ENCODE measurements at regions not wholly inside any gene's neighbourhood (a gene's known extent, or its start where the extent isn't known, plus 50 kb on each side); places are given as distances from the start of the nearest gene placed in this dataset.

DNA sequence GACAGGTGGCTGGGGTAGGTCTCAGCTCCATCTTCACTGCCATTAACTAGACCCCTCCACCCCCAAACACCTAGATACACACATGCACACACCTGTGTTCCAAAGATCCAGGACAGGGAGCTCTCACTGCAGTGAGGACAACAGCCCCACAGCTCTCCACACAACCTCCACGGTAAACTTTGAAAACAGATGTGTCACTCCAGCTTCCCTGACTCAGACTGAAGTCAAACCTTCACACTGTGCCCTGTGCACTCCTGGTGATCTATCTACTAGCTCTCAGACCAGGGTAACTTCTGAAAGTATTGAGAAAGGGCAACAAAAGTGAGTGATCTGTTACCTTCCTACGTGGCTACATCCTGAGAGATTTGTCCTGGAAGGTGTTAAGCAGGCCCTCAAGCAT, 519.8 kb downstream of the XPNPEP1 start:
- Histone ChIP-seq H3K36me3 (ENCODE audit: control insufficient read depth in 2 of 2, insufficient read depth in 2 of 2, low read length in 1 of 2) (no peaks in the 10 kb centered on the region), H3K27ac (ENCODE audit: low read depth in 1 of 2, low read length in 1 of 2) (no peak overlapping the region), H3K4me1 (ENCODE audit: control insufficient read depth in 2 of 2, insufficient read depth in 2 of 2, low read length in 2 of 2) (no peaks in the 10 kb centered on the region), H3K4me3 (ENCODE audit: low read length in 2 of 2) (no peak overlapping the region), H3K27me3 (ENCODE audit: control insufficient read depth in 2 of 2, insufficient read depth in 1 of 2, low read length in 1 of 2) (no peaks in the 10 kb centered on the region), H3K9me3 (ENCODE audit: control insufficient read depth in 2 of 2, insufficient read depth in 1 of 2, low read length in 1 of 2) (no peaks in the 10 kb centered on the region)
- WGBS, result 71% methylated on average over 2 of the region's 2 CpGs
- no peak for DNase-seq (ENCODE audit: low read depth in 6 of 9, low spot score in 9 of 9)

DNA sequence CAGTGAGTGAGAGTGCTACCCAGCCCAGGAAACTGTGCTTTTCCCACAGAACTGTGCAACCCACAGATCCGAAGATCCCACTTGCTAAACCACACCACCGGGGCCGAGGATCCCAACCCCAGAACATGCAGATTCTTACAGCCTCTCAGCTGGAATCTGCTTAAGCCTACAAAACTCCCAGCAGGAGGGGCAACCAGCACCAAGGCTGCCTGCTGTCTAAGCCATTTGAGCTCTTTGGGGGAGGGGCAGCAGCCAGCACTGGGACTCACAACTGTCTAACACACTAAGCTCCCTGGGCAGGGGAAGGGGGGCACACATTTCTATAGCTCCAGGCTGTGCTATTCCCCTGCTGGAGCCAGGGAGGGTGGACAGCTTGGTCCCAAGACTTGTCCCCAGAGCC, 529.9 kb downstream of the XPNPEP1 start:
- DNase-seq (ENCODE audit: low read depth in 6 of 9, low spot score in 9 of 9), result no peak
- no peaks in the 10 kb centered on the region for H3K4me1 ChIP-seq (ENCODE audit: control insufficient read depth in 2 of 2, insufficient read depth in 2 of 2, low read length in 2 of 2)
- H3K4me3 ChIP-seq (ENCODE audit: low read length in 2 of 2), result no peak overlapping the region
- no peaks in the 10 kb centered on the region for H3K9me3 ChIP-seq (ENCODE audit: control insufficient read depth in 2 of 2, insufficient read depth in 1 of 2, low read length in 1 of 2)
- H3K27ac ChIP-seq (ENCODE audit: low read depth in 1 of 2, low read length in 1 of 2), result no peak overlapping the region
- H3K36me3 ChIP-seq (ENCODE audit: control insufficient read depth in 2 of 2, insufficient read depth in 2 of 2, low read length in 1 of 2), result no peaks in the 10 kb centered on the region
- WGBS, result 37% methylated on average over 3 of the region's 3 CpGs
- H3K27me3 ChIP-seq (ENCODE audit: control insufficient read depth in 2 of 2, insufficient read depth in 1 of 2, low read length in 1 of 2), result no peaks in the 10 kb centered on the region

DNA sequence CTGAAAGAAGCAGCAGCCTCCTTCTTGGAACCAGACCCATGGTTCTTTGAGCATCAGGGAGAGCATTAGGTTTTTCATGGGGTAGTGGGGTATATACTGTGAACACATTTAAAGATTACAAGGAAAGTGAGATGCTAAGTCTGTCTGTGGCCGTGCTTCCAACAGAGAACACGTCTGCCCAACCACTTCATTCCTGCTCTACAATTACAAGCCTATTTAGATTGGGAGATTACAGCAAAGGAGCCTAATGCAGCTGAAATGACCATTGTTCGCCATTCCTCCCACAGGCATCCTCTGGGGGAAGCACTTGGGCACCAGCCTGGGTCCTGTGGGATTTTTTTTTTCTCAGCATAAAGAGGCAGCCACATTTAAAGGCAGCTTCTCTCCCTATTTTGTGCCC, 536.4 kb downstream of the XPNPEP1 start:
- Histone ChIP-seq H3K4me3 (ENCODE audit: low read length in 2 of 2) (no peak overlapping the region), H3K36me3 (ENCODE audit: control insufficient read depth in 2 of 2, insufficient read depth in 2 of 2, low read length in 1 of 2) (no peaks in the 10 kb centered on the region), H3K4me1 (ENCODE audit: control insufficient read depth in 2 of 2, insufficient read depth in 2 of 2, low read length in 2 of 2) (no peaks in the 10 kb centered on the region), H3K9me3 (ENCODE audit: control insufficient read depth in 2 of 2, insufficient read depth in 1 of 2, low read length in 1 of 2) (no peaks in the 10 kb centered on the region), H3K27me3 (ENCODE audit: control insufficient read depth in 2 of 2, insufficient read depth in 1 of 2, low read length in 1 of 2) (no peaks in the 10 kb centered on the region), H3K27ac (ENCODE audit: low read depth in 1 of 2, low read length in 1 of 2) (no peak overlapping the region)
- WGBS, result 55% methylated on average over 3 of the region's 3 CpGs
- no peak for DNase-seq (ENCODE audit: low read depth in 6 of 9, low spot score in 9 of 9)

DNA sequence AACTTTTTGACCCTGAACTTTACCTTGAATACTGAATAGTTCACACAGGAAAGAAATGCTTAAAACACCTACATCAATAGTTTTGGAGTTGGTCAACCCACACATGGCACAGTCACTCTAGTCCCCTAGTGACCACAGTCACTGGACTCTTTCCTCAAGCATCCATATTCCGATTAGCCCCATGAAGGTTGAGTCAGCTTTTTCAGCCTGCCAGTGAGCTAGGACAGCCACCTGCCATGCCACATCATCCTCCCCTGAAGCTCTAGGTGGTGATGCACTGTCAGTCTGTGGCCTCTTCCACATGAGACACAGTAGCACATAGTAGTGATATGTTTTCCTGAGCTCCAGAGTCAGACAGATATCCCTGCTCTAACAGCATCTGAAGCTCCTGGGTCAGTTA, 537.2 kb downstream of the XPNPEP1 start:
- Histone ChIP-seq H3K4me1 (ENCODE audit: control insufficient read depth in 2 of 2, insufficient read depth in 2 of 2, low read length in 2 of 2) (no peaks in the 10 kb centered on the region), H3K27ac (ENCODE audit: low read depth in 1 of 2, low read length in 1 of 2) (no peak overlapping the region), H3K9me3 (ENCODE audit: control insufficient read depth in 2 of 2, insufficient read depth in 1 of 2, low read length in 1 of 2) (no peaks in the 10 kb centered on the region), H3K4me3 (ENCODE audit: low read length in 2 of 2) (no peak overlapping the region), H3K36me3 (ENCODE audit: control insufficient read depth in 2 of 2, insufficient read depth in 2 of 2, low read length in 1 of 2) (no peaks in the 10 kb centered on the region), H3K27me3 (ENCODE audit: control insufficient read depth in 2 of 2, insufficient read depth in 1 of 2, low read length in 1 of 2) (no peaks in the 10 kb centered on the region)
- DNase-seq (ENCODE audit: low read depth in 6 of 9, low spot score in 9 of 9), result no peak
- WGBS, result 89% methylated on average over 1 of the region's 1 CpG

DNA sequence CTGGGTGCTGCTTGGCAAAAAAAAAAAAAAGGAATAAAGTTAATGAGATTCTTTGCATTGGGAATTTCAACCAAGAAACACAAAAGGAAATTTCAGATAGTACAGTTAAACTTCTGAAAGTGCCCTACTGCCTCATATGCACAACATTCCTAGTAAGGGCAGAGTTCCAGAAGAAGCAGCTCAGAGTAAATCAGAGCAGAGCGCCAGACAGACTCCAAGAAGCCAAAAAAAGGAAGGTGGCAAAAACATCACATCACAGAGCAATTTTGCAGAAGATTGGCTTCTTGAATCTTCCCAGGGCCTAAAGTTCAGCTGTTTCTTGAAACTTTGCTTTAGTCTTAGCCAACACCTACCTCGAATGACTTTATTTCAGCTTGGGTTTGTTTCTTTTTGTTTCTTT, 544.1 kb downstream of the XPNPEP1 start:
- DNase-seq (ENCODE audit: low read depth in 6 of 9, low spot score in 9 of 9), result no peak
- 96% methylated on average over 2 of the region's 2 CpGs for WGBS
- no peaks in the 10 kb centered on the region for H3K27me3 ChIP-seq (ENCODE audit: control insufficient read depth in 2 of 2, insufficient read depth in 1 of 2, low read length in 1 of 2)
- no peak overlapping the region for H3K4me3 ChIP-seq (ENCODE audit: low read length in 2 of 2)
- no peaks in the 10 kb centered on the region for H3K9me3 ChIP-seq (ENCODE audit: control insufficient read depth in 2 of 2, insufficient read depth in 1 of 2, low read length in 1 of 2)
- no peaks in the 10 kb centered on the region for H3K36me3 ChIP-seq (ENCODE audit: control insufficient read depth in 2 of 2, insufficient read depth in 2 of 2, low read length in 1 of 2)
- no peak overlapping the region for H3K27ac ChIP-seq (ENCODE audit: low read depth in 1 of 2, low read length in 1 of 2)
- no peaks in the 10 kb centered on the region for H3K4me1 ChIP-seq (ENCODE audit: control insufficient read depth in 2 of 2, insufficient read depth in 2 of 2, low read length in 2 of 2)

DNA sequence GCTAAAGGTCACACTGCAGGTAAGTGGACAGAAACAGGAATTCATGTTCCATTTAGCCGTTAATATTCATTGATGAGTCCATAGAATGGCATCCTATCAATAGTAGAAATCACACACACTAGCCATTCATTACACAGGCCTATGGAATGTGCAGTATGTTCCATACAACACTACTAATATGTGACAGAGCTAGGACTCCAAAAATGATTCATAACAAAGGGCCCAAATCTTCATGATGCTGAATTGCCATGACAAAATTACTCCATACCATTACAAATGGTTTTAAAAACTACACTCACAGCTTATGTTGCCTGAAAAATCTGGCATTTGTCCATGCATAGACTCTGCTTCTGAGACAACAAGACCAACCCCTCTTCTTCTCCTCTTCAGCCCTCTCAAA, 549.1 kb downstream of the XPNPEP1 start:
- no peaks in the 10 kb centered on the region for H3K4me1 ChIP-seq (ENCODE audit: control insufficient read depth in 2 of 2, insufficient read depth in 2 of 2, low read length in 2 of 2)
- H3K4me3 ChIP-seq (ENCODE audit: low read length in 2 of 2), result no peak overlapping the region
- H3K9me3 ChIP-seq (ENCODE audit: control insufficient read depth in 2 of 2, insufficient read depth in 1 of 2, low read length in 1 of 2), result no peaks in the 10 kb centered on the region
- no peak overlapping the region for H3K27ac ChIP-seq (ENCODE audit: low read depth in 1 of 2, low read length in 1 of 2)
- H3K36me3 ChIP-seq (ENCODE audit: control insufficient read depth in 2 of 2, insufficient read depth in 2 of 2, low read length in 1 of 2), result no peaks in the 10 kb centered on the region
- WGBS, result 89% methylated on average over 1 of the region's 1 CpG
- no peaks in the 10 kb centered on the region for H3K27me3 ChIP-seq (ENCODE audit: control insufficient read depth in 2 of 2, insufficient read depth in 1 of 2, low read length in 1 of 2)
- DNase-seq (ENCODE audit: low read depth in 6 of 9, low spot score in 9 of 9), result no peak

DNA sequence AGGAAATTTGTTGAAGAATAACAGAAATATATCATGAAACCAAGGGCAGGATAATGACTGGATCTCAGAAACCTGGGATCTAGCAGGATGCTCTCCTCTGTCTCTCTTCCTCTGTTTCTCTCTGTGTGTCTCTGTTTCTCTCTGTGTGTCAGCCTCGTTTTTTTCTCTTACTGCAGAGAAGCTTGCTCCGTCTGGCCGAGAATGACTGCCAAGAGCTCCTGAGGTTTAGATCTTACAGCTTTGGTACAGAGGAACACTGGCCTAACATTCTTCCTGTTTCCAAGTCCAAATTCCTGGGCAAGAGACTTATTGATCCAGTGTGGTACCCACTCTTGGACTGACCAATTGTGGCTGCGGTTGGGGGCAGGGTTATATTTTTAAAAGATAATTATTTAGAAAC, 564.0 kb downstream of the XPNPEP1 start:
- Histone ChIP-seq H3K36me3 (ENCODE audit: control insufficient read depth in 2 of 2, insufficient read depth in 2 of 2, low read length in 1 of 2) (no peaks in the 10 kb centered on the region), H3K27me3 (ENCODE audit: control insufficient read depth in 2 of 2, insufficient read depth in 1 of 2, low read length in 1 of 2) (no peaks in the 10 kb centered on the region), H3K9me3 (ENCODE audit: control insufficient read depth in 2 of 2, insufficient read depth in 1 of 2, low read length in 1 of 2) (no peaks in the 10 kb centered on the region), H3K4me3 (ENCODE audit: low read length in 2 of 2) (no peak overlapping the region), H3K27ac (ENCODE audit: low read depth in 1 of 2, low read length in 1 of 2) (no peak overlapping the region), H3K4me1 (ENCODE audit: control insufficient read depth in 2 of 2, insufficient read depth in 2 of 2, low read length in 2 of 2) (no peaks in the 10 kb centered on the region)
- DNase-seq (ENCODE audit: low read depth in 6 of 9, low spot score in 9 of 9), result no peak
- WGBS, result 82% methylated on average over 4 of the region's 4 CpGs

DNA sequence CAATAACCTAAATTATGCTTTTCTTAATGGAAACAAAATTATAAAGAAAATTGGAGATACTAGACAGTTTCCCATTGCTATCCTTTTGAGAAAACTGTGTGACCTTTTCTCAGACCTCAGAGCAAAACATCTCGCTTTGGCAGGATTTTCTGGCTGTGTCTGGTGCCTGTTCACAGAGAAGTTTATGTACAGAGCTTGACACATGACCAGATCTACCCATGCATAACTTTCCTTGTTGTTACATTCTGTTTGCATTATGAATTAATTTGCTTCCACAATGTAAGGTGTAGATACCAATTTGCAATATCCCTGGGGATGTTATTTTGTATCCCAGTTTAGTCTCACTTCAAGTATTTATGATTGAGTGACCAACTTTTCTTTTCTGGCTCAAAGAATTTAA, 565.0 kb downstream of the XPNPEP1 start:
- no peak for DNase-seq (ENCODE audit: low read depth in 6 of 9, low spot score in 9 of 9)
- WGBS, result 77% methylated on average over 1 of the region's 1 CpG
- no peak overlapping the region for H3K4me3 ChIP-seq (ENCODE audit: low read length in 2 of 2)
- no peaks in the 10 kb centered on the region for H3K36me3 ChIP-seq (ENCODE audit: control insufficient read depth in 2 of 2, insufficient read depth in 2 of 2, low read length in 1 of 2)
- no peaks in the 10 kb centered on the region for H3K9me3 ChIP-seq (ENCODE audit: control insufficient read depth in 2 of 2, insufficient read depth in 1 of 2, low read length in 1 of 2)
- H3K27ac ChIP-seq (ENCODE audit: low read depth in 1 of 2, low read length in 1 of 2), result no peak overlapping the region
- no peaks in the 10 kb centered on the region for H3K27me3 ChIP-seq (ENCODE audit: control insufficient read depth in 2 of 2, insufficient read depth in 1 of 2, low read length in 1 of 2)
- H3K4me1 ChIP-seq (ENCODE audit: control insufficient read depth in 2 of 2, insufficient read depth in 2 of 2, low read length in 2 of 2), result no peaks in the 10 kb centered on the region

DNA sequence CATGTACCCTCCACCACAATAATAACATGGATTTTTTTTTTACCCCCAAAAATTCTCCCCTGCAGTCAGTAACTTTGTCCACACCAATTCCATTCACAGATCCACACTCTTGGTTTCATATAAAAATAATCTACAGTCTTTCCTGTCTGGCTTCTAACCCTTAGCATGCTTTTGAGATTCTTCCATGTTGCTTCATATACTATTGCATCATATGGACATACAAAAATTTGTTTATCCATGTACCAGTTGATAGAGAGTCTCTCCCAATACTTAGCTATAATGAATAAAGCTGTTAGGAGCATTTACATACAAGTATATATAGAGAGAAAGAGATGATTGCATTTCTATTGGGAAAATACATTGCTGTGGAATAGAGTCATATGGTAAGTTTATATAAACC, 575.0 kb downstream of the XPNPEP1 start:
- no peaks in the 10 kb centered on the region for H3K36me3 ChIP-seq (ENCODE audit: control insufficient read depth in 2 of 2, insufficient read depth in 2 of 2, low read length in 1 of 2)
- no peak overlapping the region for H3K27ac ChIP-seq (ENCODE audit: low read depth in 1 of 2, low read length in 1 of 2)
- no peak for DNase-seq (ENCODE audit: low read depth in 6 of 9, low spot score in 9 of 9)
- H3K27me3 ChIP-seq (ENCODE audit: control insufficient read depth in 2 of 2, insufficient read depth in 1 of 2, low read length in 1 of 2), result no peaks in the 10 kb centered on the region
- H3K4me1 ChIP-seq (ENCODE audit: control insufficient read depth in 2 of 2, insufficient read depth in 2 of 2, low read length in 2 of 2), result no peaks in the 10 kb centered on the region
- no peaks in the 10 kb centered on the region for H3K9me3 ChIP-seq (ENCODE audit: control insufficient read depth in 2 of 2, insufficient read depth in 1 of 2, low read length in 1 of 2)
- H3K4me3 ChIP-seq (ENCODE audit: low read length in 2 of 2), result no peak overlapping the region

DNA sequence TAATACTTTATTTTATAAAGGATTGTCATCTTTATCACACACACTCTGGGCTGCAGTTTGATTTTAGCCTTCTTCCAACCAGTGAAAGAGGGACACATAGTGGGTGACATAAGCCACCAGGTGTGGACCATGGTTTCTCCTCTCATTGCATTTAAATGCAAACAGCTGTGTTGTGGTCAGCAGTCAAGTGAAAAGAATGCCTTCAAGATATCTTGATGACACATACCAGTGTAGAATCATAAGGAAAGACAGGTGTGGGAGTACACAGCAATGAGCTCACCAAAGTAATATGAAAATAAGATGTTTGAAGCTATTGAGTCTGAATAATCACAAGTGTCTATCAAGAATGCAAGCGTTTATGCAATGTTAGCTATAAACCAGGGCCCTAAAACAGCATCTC, 580.0 kb downstream of the XPNPEP1 start:
- no peaks in the 10 kb centered on the region for H3K9me3 ChIP-seq (ENCODE audit: control insufficient read depth in 2 of 2, insufficient read depth in 1 of 2, low read length in 1 of 2)

More for the DNA sequence above, 580.0 kb downstream of the XPNPEP1 start:
- H3K36me3 ChIP-seq (ENCODE audit: control insufficient read depth in 2 of 2, insufficient read depth in 2 of 2, low read length in 1 of 2), result no peaks in the 10 kb centered on the region
- WGBS, result 93% methylated on average over 1 of the region's 1 CpG
- H3K27me3 ChIP-seq (ENCODE audit: control insufficient read depth in 2 of 2, insufficient read depth in 1 of 2, low read length in 1 of 2), result no peaks in the 10 kb centered on the region
- H3K27ac ChIP-seq (ENCODE audit: low read depth in 1 of 2, low read length in 1 of 2), result no peak overlapping the region
- DNase-seq (ENCODE audit: low read depth in 6 of 9, low spot score in 9 of 9), result no peak
- no peak overlapping the region for H3K4me3 ChIP-seq (ENCODE audit: low read length in 2 of 2)
- no peaks in the 10 kb centered on the region for H3K4me1 ChIP-seq (ENCODE audit: control insufficient read depth in 2 of 2, insufficient read depth in 2 of 2, low read length in 2 of 2)
